ENCODE measurements at regions not wholly inside any gene's neighbourhood (a gene's known extent, or its start where the extent isn't known, plus 50 kb on each side); places are given as distances from the start of the nearest gene placed in this dataset.
"Not testable (repeated sequence)": the region's sequence is repeated elsewhere in the genome, so short reads cannot be mapped to it uniquely, and the experiment has no call there.

GRCh38 chr3:162398554-162398953 is 901.9 kb downstream of the OTOL1 start:
- DNase-seq (ENCODE audit: low read depth in 2 of 2) = no peak

GRCh38 chr3:162400697-162401096 is 904.1 kb downstream of the OTOL1 start:
- DNase-seq (ENCODE audit: low read depth in 2 of 2) = no peak

GRCh38 chr3:162411556-162411955 is 914.9 kb downstream of the OTOL1 start:
- not testable (repeated sequence) for DNase-seq (ENCODE audit: low read depth in 2 of 2)

GRCh38 chr3:162421721-162422120 is 925.1 kb downstream of the OTOL1 start:
- DNase-seq (ENCODE audit: low read depth in 2 of 2) = no peak

GRCh38 chr3:162428192-162428591 is 931.6 kb downstream of the OTOL1 start:
- DNase-seq (ENCODE audit: low read depth in 2 of 2) = no peak

GRCh38 chr3:162435750-162436149 is 939.1 kb downstream of the OTOL1 start:
- DNase-seq (ENCODE audit: low read depth in 2 of 2) = no peak

- no peak for DNase-seq (ENCODE audit: low read depth in 2 of 2)
These were observed 940.2 kb downstream of the OTOL1 start for GRCh38 chr3:162436826-162437225.

GRCh38 chr3:162437480-162437879 is 940.9 kb downstream of the OTOL1 start:
- no peak for DNase-seq (ENCODE audit: low read depth in 2 of 2)

- no peak for DNase-seq (ENCODE audit: low read depth in 2 of 2)
These were observed 945.1 kb downstream of the OTOL1 start for GRCh38 chr3:162441716-162442115.

GRCh38 chr3:162443376-162443775 is 946.8 kb downstream of the OTOL1 start:
- DNase-seq (ENCODE audit: low read depth in 2 of 2) = no peak

GRCh38 chr3:162468791-162469190 is 972.2 kb downstream of the OTOL1 start:
- DNase-seq (ENCODE audit: low read depth in 2 of 2) = no peak

GRCh38 chr3:162487138-162487537 is 990.5 kb downstream of the OTOL1 start:
- DNase-seq (ENCODE audit: low read depth in 2 of 2) = no peak

- no peak for DNase-seq (ENCODE audit: low read depth in 2 of 2)
These were observed 993.2 kb downstream of the OTOL1 start for GRCh38 chr3:162489853-162490252.

GRCh38 chr3:162491952-162492351 is 995.3 kb downstream of the OTOL1 start:
- DNase-seq (ENCODE audit: low read depth in 2 of 2) = no peak

- DNase-seq (ENCODE audit: low read depth in 2 of 2) = no peak
These were observed 996.0 kb downstream of the OTOL1 start for GRCh38 chr3:162492446-162493081.

- no peak for DNase-seq (ENCODE audit: low read depth in 2 of 2)
These were observed 1002.0 kb downstream of the OTOL1 start for GRCh38 chr3:162498626-162499025.

- DNase-seq (ENCODE audit: low read depth in 2 of 2) = no peak
These were observed 1010.8 kb downstream of the OTOL1 start for GRCh38 chr3:162507397-162507796.

GRCh38 chr3:162512488-162512887 is 1015.9 kb downstream of the OTOL1 start:
- no peak for DNase-seq (ENCODE audit: low read depth in 2 of 2)

- no peak for DNase-seq (ENCODE audit: low read depth in 2 of 2)
These were observed 1020.5 kb downstream of the OTOL1 start for GRCh38 chr3:162517110-162517509.

- DNase-seq (ENCODE audit: low read depth in 2 of 2) = no peak
These were observed 1025.1 kb downstream of the OTOL1 start for GRCh38 chr3:162521669-162522068.

- no peak for DNase-seq (ENCODE audit: low read depth in 2 of 2)
These were observed 1028.6 kb downstream of the OTOL1 start for GRCh38 chr3:162525066-162525742.

GRCh38 chr3:162525771-162526170 is 1029.2 kb downstream of the OTOL1 start:
- DNase-seq (ENCODE audit: low read depth in 2 of 2) = no peak

GRCh38 chr3:162534431-162534830 is 1037.8 kb downstream of the OTOL1 start:
- DNase-seq (ENCODE audit: low read depth in 2 of 2) = no peak

- no peak for DNase-seq (ENCODE audit: low read depth in 2 of 2)
These were observed 1041.9 kb downstream of the OTOL1 start for GRCh38 chr3:162538491-162538890.
